AG09319 (cell line): ENCODE measurements at regions not wholly inside any gene's neighbourhood (a gene's known extent, or its start where the extent isn't known, plus 50 kb on each side); places are given as distances from the start of the nearest gene placed in this dataset.

Experiments used
- DNase-seq: peaks from one replicate; pipeline ENCODE4 v3.0.0-alpha.2; 2010; ENCODE audit warnings: low read depth; ENCODE audit errors: extremely low read depth
- CTCF ChIP-seq: IDR thresholded peaks from 2 replicates; pipeline ENCODE4 v1.5.1; 2011; ENCODE audit warnings: low read depth, mild to moderate bottlenecking, inconsistent platforms, low read length, moderate library complexity

DNA sequence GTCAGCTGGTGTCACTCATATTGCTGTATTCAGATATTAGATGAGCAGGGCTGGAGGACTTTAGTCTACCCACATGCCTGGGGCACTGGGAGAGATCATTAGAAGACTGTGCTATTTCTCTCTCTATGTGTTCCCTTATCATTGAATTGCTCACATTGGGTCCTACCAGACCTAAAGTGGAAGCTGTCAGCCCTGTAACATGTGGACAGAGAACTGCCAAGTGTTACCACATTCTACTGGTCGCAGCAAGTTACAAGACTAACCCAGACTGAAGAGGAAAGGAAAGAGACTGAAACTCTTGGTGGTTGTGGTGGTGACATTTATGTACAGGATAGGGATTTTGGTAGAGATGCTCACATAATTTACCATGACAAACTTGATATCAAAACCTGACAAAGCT is 627.1 kb upstream of the FZD8 start:
- no peak for DNase-seq
- TF ChIP-seq CTCF, result no peak

- DNase-seq, result no peak
- no peak for TF ChIP-seq CTCF
Measured at GRCh38 chr10:36266923-36267322, 624.8 kb upstream of the FZD8 start.

GRCh38 chr10:36265741-36266140 is 623.6 kb upstream of the FZD8 start:
- no peak for TF ChIP-seq CTCF
- no peak for DNase-seq

DNA sequence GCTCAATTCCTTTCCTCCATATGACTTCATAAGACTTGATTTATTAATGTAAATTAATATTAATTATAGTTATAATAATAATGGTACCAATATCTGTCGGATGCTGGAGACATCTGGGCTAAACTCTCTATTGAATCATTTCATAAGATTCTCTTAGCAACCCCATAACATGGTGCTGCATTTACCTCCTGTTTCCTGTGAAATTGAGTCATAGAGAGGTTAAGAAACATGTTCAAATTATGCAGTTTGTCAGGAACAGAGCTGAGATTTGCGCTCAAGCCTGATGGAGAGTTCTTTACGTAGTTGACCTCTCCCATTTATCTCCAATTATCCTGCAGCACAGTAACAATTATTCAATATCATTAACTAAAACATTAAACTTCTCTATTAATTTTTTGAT is 621.8 kb upstream of the FZD8 start:
- no peak for DNase-seq
- TF ChIP-seq CTCF, result no peak

GRCh38 chr10:36256948-36257356 is 614.9 kb upstream of the FZD8 start:
- no peak for TF ChIP-seq CTCF
- DNase-seq, result no peak

DNA sequence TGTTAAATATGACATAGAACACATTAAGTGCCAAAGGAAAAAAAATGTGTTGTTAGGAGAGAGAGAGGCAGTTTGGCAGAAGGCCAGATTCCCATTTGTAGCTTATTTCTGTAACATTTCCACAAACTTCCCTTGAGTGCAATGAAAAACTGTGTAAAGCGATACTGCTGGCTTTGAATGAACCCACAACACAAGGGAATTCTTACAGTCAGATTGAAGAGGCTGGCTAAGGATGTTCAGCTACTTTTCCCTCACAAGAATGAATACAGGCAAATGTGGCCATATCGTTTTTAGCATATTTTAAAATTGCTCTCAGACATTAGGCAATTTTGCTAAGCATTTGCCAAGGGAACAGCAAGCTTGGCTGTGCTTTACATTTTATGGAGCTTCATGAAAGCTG is 614.1 kb upstream of the FZD8 start:
- DNase-seq, result no peak
- no peak for TF ChIP-seq CTCF

DNA sequence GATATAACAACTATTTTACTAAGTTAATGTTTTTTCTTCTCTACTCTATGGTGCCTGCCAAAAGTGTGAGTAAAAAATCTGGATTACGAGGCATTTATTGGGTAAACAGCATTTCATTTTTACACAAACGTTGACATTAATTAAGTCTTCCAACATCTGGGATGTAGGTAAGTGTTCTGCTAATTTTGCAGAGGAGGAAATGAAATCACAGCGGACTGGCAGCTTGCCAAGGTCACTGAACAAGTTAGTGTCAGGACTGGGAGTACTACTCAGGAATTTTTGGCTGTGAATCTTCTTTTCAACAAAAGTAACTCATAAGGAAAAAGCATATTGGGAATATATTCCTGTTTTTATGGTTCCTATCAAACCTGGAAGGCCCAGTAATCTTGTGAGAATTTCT is 612.1 kb upstream of the FZD8 start:
- no peak for TF ChIP-seq CTCF
- no peak for DNase-seq
